OCI-LY7 (cell line): ENCODE measurements at regions not wholly inside any gene's neighbourhood (a gene's known extent, or its start where the extent isn't known, plus 50 kb on each side); places are given as distances from the start of the nearest gene placed in this dataset.

ENCODE experiments used
- BruUV-seq: library from RNA; stranded (reverse); fragments of 400-500 nt; replicated peaks from 2 replicates; lab custom pipeline; 2021; lab: Mats Ljungman, UMichigan
- CTCF ChIA-PET: fragments of 300-600 bp; sonication (Branson Sonifier 250); formaldehyde crosslinking; loops from one replicate; lab custom pipeline; 2022; ENCODE audit warnings: antibody characterized with exemption; ENCODE audit not compliant: unreplicated experiment; lab: Charles Lee
- POLR2A ChIA-PET: fragments of 300-600 bp; sonication (Branson Sonifier 250); formaldehyde crosslinking; loops from one replicate; lab custom pipeline; 2022; ENCODE audit warnings: antibody characterized with exemption; lab: Charles Lee
- DNase-seq: peaks from one replicate; pipeline ENCODE4 v3.0.0-alpha.2; 2015; ENCODE audit warnings: low spot score
- H2AFZ ChIP-seq: fragments of 200-600 bp; sonication (generic), shearing (Covaris generic); 2 replicates; pipeline ENCODE4 v1.6.1; 2014; ENCODE audit warnings: mild to moderate bottlenecking, antibody characterized with exemption, low read length, moderate library complexity
- H3K27ac ChIP-seq: fragments of 200-600 bp; sonication (generic); 2 replicates; pipeline ENCODE4 v1.5.1; 2014; ENCODE audit warnings: mixed run types, low read depth, mild to moderate bottlenecking, moderate library complexity, low read length, inconsistent platforms; ENCODE audit not compliant: poor library complexity, severe bottlenecking
- H3K36me3 ChIP-seq: fragments of 200-600 bp; sonication (generic); 2 replicates; pipeline ENCODE4 v1.6.1; 2014; ENCODE audit warnings: mild to moderate bottlenecking, antibody characterized with exemption, low read length, moderate library complexity, mixed read lengths; ENCODE audit not compliant: insufficient read depth
- H3K4me1 ChIP-seq: fragments of 200-600 bp; sonication (generic); 2 replicates; pipeline ENCODE4 v1.5.1; 2014; ENCODE audit warnings: mild to moderate bottlenecking, low read length; ENCODE audit not compliant: insufficient read depth, poor library complexity, severe bottlenecking
- H3K4me2 ChIP-seq: fragments of 200-600 bp; sonication (generic); 2 replicates; pipeline ENCODE4 v1.6.1; 2014; ENCODE audit warnings: mild to moderate bottlenecking, low read length
- H3K4me3 ChIP-seq: fragments of 200-600 bp; sonication (generic); 2 replicates; pipeline ENCODE4 v1.5.1; 2014; ENCODE audit warnings: mild to moderate bottlenecking, low read depth, low read length; ENCODE audit not compliant: poor library complexity, severe bottlenecking
- H3K79me2 ChIP-seq: fragments of 200-600 bp; sonication (generic); 2 replicates; pipeline ENCODE4 v1.6.1; 2016; ENCODE audit warnings: low read depth, mild to moderate bottlenecking, low read length, moderate library complexity, mixed read lengths; ENCODE audit not compliant: insufficient read depth
- H3K9me2 ChIP-seq: fragments of 200-600 bp; sonication (generic); 2 replicates; pipeline ENCODE4 v1.6.1; 2016; ENCODE audit warnings: mild to moderate bottlenecking, low read length, mixed read lengths; ENCODE audit not compliant: insufficient read depth
- H3K9me3 ChIP-seq: fragments of 200-600 bp; sonication (generic); 2 replicates; pipeline ENCODE4 v1.6.1; 2014; ENCODE audit warnings: mild to moderate bottlenecking, mixed run types, low read length, mixed read lengths
- H4K20me1 ChIP-seq: fragments of 200-600 bp; sonication (generic); 2 replicates; pipeline ENCODE4 v1.6.1; 2014; ENCODE audit warnings: mild to moderate bottlenecking, antibody characterized with exemption, low read length, moderate library complexity, mixed read lengths; ENCODE audit not compliant: insufficient read depth
- EZH2phosphoT487 ChIP-seq: fragments of 200-600 bp; sonication (generic); IDR thresholded peaks from 2 replicates; pipeline ENCODE4 v1.6.1; 2018; ENCODE audit warnings: low read depth, borderline replicate concordance, mild to moderate bottlenecking, mixed run types, antibody characterized with exemption, low read length, moderate library complexity, mixed read lengths
- intact Hi-C: fragments of 100-400 bp; cut with micrococcal nuclease; formaldehyde crosslinking; loops from one replicate; pipeline ENCODE4 v1.10.0; 2022; ENCODE audit not compliant: unreplicated experiment
- TF ChIP-seq, protein P1 (sequence below): fragments of 200-600 bp; sonication (generic); conservative IDR thresholded peaks from 2 replicates; pipeline ENCODE4 v1.5.1; 2014; ENCODE audit warnings: mild to moderate bottlenecking, antibody characterized with exemption, low read length, moderate library complexity, mixed read lengths

- no peak overlapping the region for H3K27ac ChIP-seq
- H3K9me3 ChIP-seq = no peaks in the 10 kb centered on the region
- H3K4me1 ChIP-seq = no peaks in the 10 kb centered on the region
- H4K20me1 ChIP-seq = no peaks in the 10 kb centered on the region
- no peaks in the 10 kb centered on the region for H3K36me3 ChIP-seq
- intact Hi-C loops = no loop called here
- POLR2A ChIA-PET = interaction anchor here (0.6 kb wide), 1 partner anchor 10 kb away, joined by 4 read pairs; no protein-coding TSS in a partner anchor
- no peaks in the 10 kb centered on the region for H3K79me2 ChIP-seq
- DNase-seq = no peak
- no peak overlapping the region for H3K4me2 ChIP-seq
- no TSS peak for BruUV-seq
- no peak for TF ChIP-seq EZH2phosphoT487
- TF ChIP-seq, protein P1, sequence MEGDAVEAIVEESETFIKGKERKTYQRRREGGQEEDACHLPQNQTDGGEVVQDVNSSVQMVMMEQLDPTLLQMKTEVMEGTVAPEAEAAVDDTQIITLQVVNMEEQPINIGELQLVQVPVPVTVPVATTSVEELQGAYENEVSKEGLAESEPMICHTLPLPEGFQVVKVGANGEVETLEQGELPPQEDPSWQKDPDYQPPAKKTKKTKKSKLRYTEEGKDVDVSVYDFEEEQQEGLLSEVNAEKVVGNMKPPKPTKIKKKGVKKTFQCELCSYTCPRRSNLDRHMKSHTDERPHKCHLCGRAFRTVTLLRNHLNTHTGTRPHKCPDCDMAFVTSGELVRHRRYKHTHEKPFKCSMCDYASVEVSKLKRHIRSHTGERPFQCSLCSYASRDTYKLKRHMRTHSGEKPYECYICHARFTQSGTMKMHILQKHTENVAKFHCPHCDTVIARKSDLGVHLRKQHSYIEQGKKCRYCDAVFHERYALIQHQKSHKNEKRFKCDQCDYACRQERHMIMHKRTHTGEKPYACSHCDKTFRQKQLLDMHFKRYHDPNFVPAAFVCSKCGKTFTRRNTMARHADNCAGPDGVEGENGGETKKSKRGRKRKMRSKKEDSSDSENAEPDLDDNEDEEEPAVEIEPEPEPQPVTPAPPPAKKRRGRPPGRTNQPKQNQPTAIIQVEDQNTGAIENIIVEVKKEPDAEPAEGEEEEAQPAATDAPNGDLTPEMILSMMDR = no peak
- CTCF ChIA-PET = no interaction called here
- H3K4me3 ChIP-seq = no peak overlapping the region
- no peaks in the 10 kb centered on the region for H3K9me2 ChIP-seq
- H2AFZ ChIP-seq = no peak overlapping the region
These were observed 88.6 kb downstream of the GPAM start for GRCh38 chr10:112094984-112095383.

DNA sequence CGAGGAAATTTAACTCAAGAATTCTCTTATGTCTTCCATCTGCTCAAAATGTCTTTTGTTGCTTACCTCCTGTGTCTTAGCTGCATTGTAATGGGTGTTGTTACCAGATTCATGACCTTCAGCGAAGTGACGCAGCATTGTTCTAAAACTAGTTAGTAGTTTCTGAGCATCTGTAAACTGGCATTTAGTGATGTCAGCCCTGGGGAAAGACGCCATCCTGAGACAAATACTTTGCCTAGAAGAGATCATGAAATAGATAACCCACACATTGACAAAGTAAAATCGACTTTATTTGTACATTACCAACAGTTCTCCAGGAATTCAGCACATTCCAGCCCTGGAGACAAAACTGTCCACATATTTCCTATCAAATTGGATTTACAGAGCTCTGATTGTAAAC is 87.8 kb downstream of the GPAM start:
- DNase-seq = no peak
- H2AFZ ChIP-seq = no peak overlapping the region
- no peaks in the 10 kb centered on the region for H3K36me3 ChIP-seq
- BruUV-seq = no TSS peak
- no peak overlapping the region for H3K4me2 ChIP-seq
- intact Hi-C loops = no loop called here
- no peak for TF ChIP-seq EZH2phosphoT487
- TF ChIP-seq, protein P1 = no peak
- H3K79me2 ChIP-seq = no peaks in the 10 kb centered on the region
- no peak overlapping the region for H3K27ac ChIP-seq
- POLR2A ChIA-PET = no interaction called here
- no peaks in the 10 kb centered on the region for H3K4me1 ChIP-seq
- no peak overlapping the region for H3K4me3 ChIP-seq
- no peaks in the 10 kb centered on the region for H3K9me3 ChIP-seq
- H3K9me2 ChIP-seq = no peaks in the 10 kb centered on the region
- no peaks in the 10 kb centered on the region for H4K20me1 ChIP-seq
- CTCF ChIA-PET = no interaction called here

DNA sequence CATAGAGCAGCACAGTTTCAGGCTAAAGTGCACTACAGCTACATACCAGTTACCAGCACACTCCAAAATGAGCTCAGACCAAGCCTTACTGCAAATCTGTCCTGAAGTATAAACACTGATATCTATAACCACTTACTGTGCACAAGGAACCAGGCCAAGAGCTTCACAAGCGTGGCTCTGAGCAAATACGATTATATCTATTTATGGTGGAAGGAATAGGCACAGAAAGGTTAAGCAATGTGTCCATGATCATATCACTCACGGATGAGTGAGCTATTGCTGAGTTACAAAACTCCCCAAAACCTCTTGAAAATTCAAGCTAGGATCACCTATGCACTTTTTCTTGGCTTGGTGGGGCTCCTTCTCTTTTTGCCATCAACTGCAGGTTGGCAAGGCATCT is 84.9 kb downstream of the GPAM start:
- H3K4me2 ChIP-seq = no peak overlapping the region
- H3K9me2 ChIP-seq = no peaks in the 10 kb centered on the region
- H3K4me1 ChIP-seq = no peaks in the 10 kb centered on the region
- ChIA-PET POLR2A (interaction anchor here (0.8 kb wide), 1 partner anchor 107 kb away, joined by 3 read pairs; no protein-coding TSS in a partner anchor), CTCF (no interaction called here)
- H3K36me3 ChIP-seq = no peaks in the 10 kb centered on the region
- no peaks in the 10 kb centered on the region for H3K9me3 ChIP-seq
- intact Hi-C loops = no loop called here
- no peak for DNase-seq
- H4K20me1 ChIP-seq = no peaks in the 10 kb centered on the region
- no peak for TF ChIP-seq EZH2phosphoT487
- TF ChIP-seq, protein P1 = no peak
- no peak overlapping the region for H3K27ac ChIP-seq
- BruUV-seq = no TSS peak
- no peak overlapping the region for H3K4me3 ChIP-seq
- no peaks in the 10 kb centered on the region for H3K79me2 ChIP-seq
- H2AFZ ChIP-seq = no peak overlapping the region
